Ovary (tissue), 7 donors: ENCODE measurements at regions not wholly inside any gene's neighbourhood (a gene's known extent, or its start where the extent isn't known, plus 50 kb on each side); places are given as distances from the start of the nearest gene placed in this dataset.
A peak's percentile ranks its signal among the peaks of the same experiment; 100 is the strongest.

Experiments
- DNase-seq, 5 donors: peaks; one replicate each; pipeline ENCODE4 v3.0.0-alpha.2; 2019 to 2020
- H3K27ac ChIP-seq, 2 donors: fragments of 200-600 bp; one replicate each; pipeline versions ENCODE4 v1.5.1 to v1.8.0; 2019 to 2022
- H3K27me3 ChIP-seq: fragments of 200-600 bp; one replicate; pipeline ENCODE4 v1.8.0; 2022
- H3K36me3 ChIP-seq: fragments of 200-600 bp; sonication (generic); one replicate; pipeline ENCODE4 v1.5.1; 2019
- H3K4me1 ChIP-seq: one replicate; pipeline ENCODE4 v1.8.1; 2013; ENCODE audit warnings: mild to moderate bottlenecking, moderate library complexity; ENCODE audit not compliant: insufficient read depth
- H3K4me3 ChIP-seq: fragments of 200-600 bp; sonication (generic); one replicate; pipeline ENCODE4 v1.5.1; 2017
- H3K9me3 ChIP-seq, 2 donors: fragments of 200-600 bp in 1 of 2; sonication (generic) in 1 of 2; one replicate each; pipeline versions ENCODE4 v1.5.1 to v1.8.1; 2013 to 2019; ENCODE audit warnings: mild to moderate bottlenecking in 1 of 2, moderate library complexity in 1 of 2
- CTCF ChIP-seq, 3 donors: fragments of 450-650 bp in 2 of 3; fragments of 200-600 bp in 1 of 3; IDR thresholded peaks; one replicate each; pipeline versions ENCODE4 v1.5.1 to v1.8.0; 2016 to 2022; ENCODE audit warnings: antibody characterized with exemption in 3 of 3, mild to moderate bottlenecking in 1 of 3
- EP300 ChIP-seq: sonication (generic); formaldehyde crosslinking; IDR thresholded peaks from one replicate; pipeline ENCODE4 v1.6.1; 2017; ENCODE audit warnings: antibody characterized with exemption
- POLR2A ChIP-seq: fragments of 450-650 bp; IDR thresholded peaks from one replicate; pipeline ENCODE4 v1.6.1; 2017; ENCODE audit warnings: antibody characterized with exemption, mild to moderate bottlenecking, moderate library complexity
- WGBS, 3 donors: extraction: QIAGEN DNeasy Blood & Tissue Kit in 1 of 3; methylation state at CpG; one replicate each; pipeline versions ENCODE4 v1.1.5 to v1.1.7; 2013 to 2017; 5-methylcytosine and 5-hydroxymethylcytosine counted together
- intact Hi-C, 4 donors: fragments of 100-400 bp; cut with DNase I; formaldehyde crosslinking; loops; one replicate each; pipeline versions ENCODE4 v1.11.0 to v1.15.1; 2022 to 2023
- donor health status: DM: no; HTN: no; CAD: no; lungs with moderate emphysema.
- donor health status: DM: no; HTN: no; CAD: no.
- donor health status: Bipolar disorder and iron deficiency.
- donor health status: DM: no; HTN: no; CAD: no.
- donor health status: DM: yes; HTN: yes; CAD: no.

DNA sequence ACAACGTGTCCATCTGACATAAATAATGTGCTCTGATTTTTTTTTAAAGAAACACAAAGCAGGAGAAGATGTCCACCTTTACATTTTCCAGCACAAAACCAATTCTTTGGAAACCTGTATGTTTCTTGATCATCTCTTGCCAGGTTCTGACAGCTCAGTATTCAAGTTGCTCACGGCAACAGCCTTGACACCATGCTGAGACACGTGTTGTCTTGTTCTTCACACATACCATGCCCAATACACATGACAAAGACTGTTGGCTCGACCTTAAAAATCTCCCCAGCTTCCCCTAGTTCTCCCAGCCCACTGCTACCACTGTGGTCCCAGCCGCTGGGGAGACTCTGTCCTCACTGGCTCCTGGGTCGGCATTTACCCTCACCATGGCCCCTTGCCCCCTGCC, 518.9 kb downstream of the PREX1 start:
- H3K27me3 ChIP-seq = no peaks in the 10 kb centered on the region
- WGBS, 3 donors = 48 to 61% (median 53%) methylated on average over 6 of the region's 6 CpGs
- H3K9me3 ChIP-seq = no peaks in the 10 kb centered on the region
- H3K36me3 ChIP-seq = no peaks in the 10 kb centered on the region
- H3K4me3 ChIP-seq = no peak overlapping the region
- DNase-seq = no peak
- H3K27ac ChIP-seq = peak overlapping the region in 1 of 2 donors; percentile 61
- no peak for TF ChIP-seq CTCF (IDR thresholded peaks at IDR 0.05)
- TF ChIP-seq POLR2A = no peak
- TF ChIP-seq EP300 = no peak
- H3K4me1 ChIP-seq = peaks cover 25% of the 10 kb centered on the region
- intact Hi-C loops = loop anchor here in 1 of 4 donors (10.0 kb wide), 1 partner anchor 306 kb away; no protein-coding TSS in a partner anchor

- intact Hi-C loops = loop anchor here in 1 of 4 donors (10.0 kb wide), 1 partner anchor 306 kb away; no protein-coding TSS in a partner anchor
Observed at GRCh38 chr20:48308232-48308781, 519.5 kb downstream of the PREX1 start.

GRCh38 chr20:48307277-48307676, 520.5 kb downstream of the PREX1 start:
- Histone ChIP-seq H3K4me3 (no peak overlapping the region), H3K27me3 (no peaks in the 10 kb centered on the region), H3K4me1 (peaks cover 21% of the 10 kb centered on the region), H3K27ac (no peak overlapping the region), H3K9me3 (no peaks in the 10 kb centered on the region), H3K36me3 (no peaks in the 10 kb centered on the region)
- TF ChIP-seq POLR2A (no peak), EP300 (no peak), CTCF (IDR thresholded peaks at IDR 0.05) (no peak)
- no peak for DNase-seq
- intact Hi-C loops = loop anchor here in 1 of 4 donors (10.0 kb wide), 1 partner anchor 308 kb away; no protein-coding TSS in a partner anchor
- WGBS, 3 donors = 89 to 93% (median 91%) methylated on average over 10 of the region's 10 CpGs

More at GRCh38 chr20:48308232-48308781, 519.5 kb downstream of the PREX1 start:
- no peak overlapping the region for H3K4me3 ChIP-seq
- H3K9me3 ChIP-seq = no peaks in the 10 kb centered on the region
- H3K27me3 ChIP-seq = no peaks in the 10 kb centered on the region
- DNase-seq = no peak
- TF ChIP-seq EP300 (no peak), CTCF (IDR thresholded peaks at IDR 0.05) (no peak), POLR2A (no peak)
- 57 to 70% (median 63%) methylated on average over 4 of the region's 4 CpGs for WGBS, 3 donors
- H3K36me3 ChIP-seq = no peaks in the 10 kb centered on the region
- no peak overlapping the region for H3K27ac ChIP-seq
- H3K4me1 ChIP-seq = peaks cover 22% of the 10 kb centered on the region

- no peak overlapping the region for H3K4me3 ChIP-seq
- intact Hi-C loops = loop anchor here in 1 of 4 donors (5.0 to 10.0 kb wide), 2 partner anchors 312 to 641 kb away; no protein-coding TSS in a partner anchor
- no peak overlapping the region for H3K27ac ChIP-seq
- no peaks in the 10 kb centered on the region for H3K9me3 ChIP-seq
- H3K27me3 ChIP-seq = no peaks in the 10 kb centered on the region
- WGBS, 3 donors = 85 to 88% (median 85%) methylated on average over 4 of the region's 4 CpGs
- DNase-seq = no peak
- no peak for TF ChIP-seq EP300
- TF ChIP-seq CTCF (IDR thresholded peaks at IDR 0.05) = no peak
- TF ChIP-seq POLR2A = no peak
- peaks cover 6% of the 10 kb centered on the region for H3K4me1 ChIP-seq
- H3K36me3 ChIP-seq = no peaks in the 10 kb centered on the region
Observed at GRCh38 chr20:48302844-48303542, 517.7 kb upstream of the SULF2 start.
